ENCODE measurements at regions not wholly inside any gene's neighbourhood (a gene's known extent, or its start where the extent isn't known, plus 50 kb on each side); places are given as distances from the start of the nearest gene placed in this dataset.

DNA sequence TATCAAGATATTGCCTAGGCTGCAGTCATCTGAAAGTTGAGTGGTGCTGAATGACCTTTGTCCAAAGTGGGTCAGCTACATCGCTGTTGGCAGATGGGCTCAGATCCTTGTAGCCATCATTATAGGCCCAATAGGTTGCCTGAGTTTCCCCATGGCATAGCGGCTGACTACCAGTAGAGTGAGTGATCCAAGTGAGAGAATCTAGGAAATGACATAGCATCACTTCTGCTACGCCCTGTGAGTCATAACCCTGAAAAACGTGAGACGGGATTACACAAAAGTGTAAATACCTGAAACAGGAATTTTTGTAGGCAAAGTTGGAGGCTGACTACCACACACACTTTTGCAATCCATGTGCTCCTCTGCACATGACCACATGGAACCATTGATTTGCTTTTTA, 273.3 kb downstream of the RPL10L start:
- H3K4me1 ChIP-seq (ENCODE audit: control insufficient read depth, insufficient read depth, low read length) = no peaks in the 10 kb centered on the region
- H3K27me3 ChIP-seq (ENCODE audit: control insufficient read depth, insufficient read depth, low read length) = no peaks in the 10 kb centered on the region
- H3K27ac ChIP-seq (ENCODE audit: low read length) = no peak overlapping the region
- no peak overlapping the region for H3K4me3 ChIP-seq (ENCODE audit: low read length)
- no peaks in the 10 kb centered on the region for H3K9me3 ChIP-seq (replicated peaks; ENCODE audit: control insufficient read depth, low read depth, low read length)
- no peaks in the 10 kb centered on the region for H3K36me3 ChIP-seq (ENCODE audit: control insufficient read depth, insufficient read depth, low read length)
- DNase-seq = no peak
- 90% methylated on average over 3 of the region's 5 CpGs for WGBS (ENCODE audit: insufficient coverage)

DNA sequence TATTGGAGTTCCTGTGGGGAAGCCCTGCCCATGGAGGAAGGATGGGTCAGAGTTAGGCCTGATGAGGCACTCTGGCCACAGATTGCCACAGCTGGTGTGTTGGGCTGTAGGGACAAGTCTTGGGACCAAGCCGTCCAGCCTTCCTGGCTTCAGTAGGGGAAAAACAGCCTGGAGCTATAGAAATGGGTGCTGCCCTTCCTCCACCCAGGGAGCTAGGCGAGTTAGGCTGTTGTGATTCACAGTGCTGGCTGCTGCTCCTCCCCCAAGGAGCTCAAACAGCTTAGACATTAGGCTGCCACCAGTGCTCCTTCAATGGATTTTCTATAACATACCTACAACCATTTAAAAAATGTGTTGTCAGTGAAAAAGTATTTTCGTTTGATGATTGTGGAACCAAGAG, 274.3 kb downstream of the RPL10L start:
- 45% methylated on average over 2 of the region's 3 CpGs for WGBS (ENCODE audit: insufficient coverage)
- DNase-seq = no peak
- no peaks in the 10 kb centered on the region for H3K36me3 ChIP-seq (ENCODE audit: control insufficient read depth, insufficient read depth, low read length)
- H3K9me3 ChIP-seq (replicated peaks; ENCODE audit: control insufficient read depth, low read depth, low read length) = no peaks in the 10 kb centered on the region
- H3K4me1 ChIP-seq (ENCODE audit: control insufficient read depth, insufficient read depth, low read length) = no peaks in the 10 kb centered on the region
- no peak overlapping the region for H3K4me3 ChIP-seq (ENCODE audit: low read length)
- H3K27ac ChIP-seq (ENCODE audit: low read length) = no peak overlapping the region
- no peaks in the 10 kb centered on the region for H3K27me3 ChIP-seq (ENCODE audit: control insufficient read depth, insufficient read depth, low read length)

DNA sequence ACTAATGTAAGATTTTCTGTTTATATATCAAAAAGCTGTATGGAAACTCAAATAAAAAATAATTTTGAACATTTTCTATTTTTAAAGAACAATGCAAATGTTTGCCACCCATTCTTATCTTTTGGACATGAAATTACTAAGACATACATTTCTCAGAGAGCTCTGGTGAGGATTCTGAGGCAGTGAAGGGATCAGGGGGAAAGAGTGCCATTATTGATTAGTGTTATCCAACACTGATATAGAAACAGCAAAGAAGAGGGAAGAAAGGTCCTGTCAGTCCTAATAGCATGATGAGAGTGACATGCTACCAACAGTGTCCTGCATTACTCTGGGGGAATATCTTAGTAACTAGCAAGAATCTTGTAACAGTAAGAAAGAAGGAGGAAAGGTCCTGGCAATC, 282.2 kb downstream of the RPL10L start:
- Histone ChIP-seq H3K9me3 (replicated peaks; ENCODE audit: control insufficient read depth, low read depth, low read length) (no peaks in the 10 kb centered on the region), H3K4me3 (ENCODE audit: low read length) (no peak overlapping the region), H3K27ac (ENCODE audit: low read length) (no peak overlapping the region), H3K4me1 (ENCODE audit: control insufficient read depth, insufficient read depth, low read length) (no peaks in the 10 kb centered on the region), H3K27me3 (ENCODE audit: control insufficient read depth, insufficient read depth, low read length) (no peaks in the 10 kb centered on the region), H3K36me3 (ENCODE audit: control insufficient read depth, insufficient read depth, low read length) (no peaks in the 10 kb centered on the region)
- no peak for DNase-seq

DNA sequence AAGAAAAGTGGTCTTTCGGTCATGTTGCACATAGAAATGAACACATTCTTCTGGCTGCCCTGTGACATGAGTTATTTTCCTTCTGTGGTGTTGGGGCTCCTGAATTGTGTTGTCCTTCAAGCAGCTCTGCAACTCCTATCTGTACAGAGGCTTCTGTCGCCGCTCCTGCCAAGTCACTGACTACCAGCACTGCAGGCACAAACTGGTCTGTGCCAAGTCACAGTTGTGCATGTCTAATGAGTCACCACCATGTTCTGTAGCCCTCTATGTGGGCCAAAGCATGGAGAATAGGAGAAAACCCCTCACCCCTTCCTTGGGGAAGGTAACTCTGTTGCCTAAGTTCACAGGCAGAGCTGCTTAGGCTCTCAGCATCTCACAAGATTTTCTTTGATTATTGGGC, 283.3 kb downstream of the RPL10L start:
- no peaks in the 10 kb centered on the region for H3K9me3 ChIP-seq (replicated peaks; ENCODE audit: control insufficient read depth, low read depth, low read length)
- no peak overlapping the region for H3K27ac ChIP-seq (ENCODE audit: low read length)
- no peak for DNase-seq
- WGBS (ENCODE audit: insufficient coverage) = 44% methylated on average over 2 of the region's 3 CpGs
- H3K4me3 ChIP-seq (ENCODE audit: low read length) = no peak overlapping the region
- no peaks in the 10 kb centered on the region for H3K27me3 ChIP-seq (ENCODE audit: control insufficient read depth, insufficient read depth, low read length)
- no peaks in the 10 kb centered on the region for H3K4me1 ChIP-seq (ENCODE audit: control insufficient read depth, insufficient read depth, low read length)
- H3K36me3 ChIP-seq (ENCODE audit: control insufficient read depth, insufficient read depth, low read length) = no peaks in the 10 kb centered on the region

DNA sequence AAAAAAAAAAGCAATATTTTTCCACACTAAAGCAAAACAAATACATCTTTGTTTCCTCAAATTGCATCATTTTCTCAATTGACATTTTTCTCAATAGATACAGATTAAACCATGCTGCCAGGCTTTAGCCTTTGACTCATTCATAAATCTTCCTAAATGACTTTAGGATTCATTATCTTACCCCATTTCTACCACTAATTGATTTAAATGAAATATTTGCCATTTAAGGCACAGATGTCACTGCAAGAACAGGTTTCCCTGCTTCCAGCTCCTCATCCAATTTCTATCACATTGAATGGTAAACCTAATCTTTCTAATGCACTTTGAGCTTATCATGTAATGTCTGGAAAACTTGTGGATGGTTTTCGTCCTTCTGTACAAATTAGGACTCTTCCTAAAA, 298.7 kb downstream of the RPL10L start:
- Histone ChIP-seq H3K9me3 (replicated peaks; ENCODE audit: control insufficient read depth, low read depth, low read length) (no peaks in the 10 kb centered on the region), H3K36me3 (ENCODE audit: control insufficient read depth, insufficient read depth, low read length) (no peaks in the 10 kb centered on the region), H3K27me3 (ENCODE audit: control insufficient read depth, insufficient read depth, low read length) (no peaks in the 10 kb centered on the region), H3K4me3 (ENCODE audit: low read length) (no peak overlapping the region), H3K27ac (ENCODE audit: low read length) (no peak overlapping the region), H3K4me1 (ENCODE audit: control insufficient read depth, insufficient read depth, low read length) (no peaks in the 10 kb centered on the region)
- DNase-seq = no peak
- WGBS (ENCODE audit: insufficient coverage) = no CpG with 5 or more reads among the region's 1 CpG

DNA sequence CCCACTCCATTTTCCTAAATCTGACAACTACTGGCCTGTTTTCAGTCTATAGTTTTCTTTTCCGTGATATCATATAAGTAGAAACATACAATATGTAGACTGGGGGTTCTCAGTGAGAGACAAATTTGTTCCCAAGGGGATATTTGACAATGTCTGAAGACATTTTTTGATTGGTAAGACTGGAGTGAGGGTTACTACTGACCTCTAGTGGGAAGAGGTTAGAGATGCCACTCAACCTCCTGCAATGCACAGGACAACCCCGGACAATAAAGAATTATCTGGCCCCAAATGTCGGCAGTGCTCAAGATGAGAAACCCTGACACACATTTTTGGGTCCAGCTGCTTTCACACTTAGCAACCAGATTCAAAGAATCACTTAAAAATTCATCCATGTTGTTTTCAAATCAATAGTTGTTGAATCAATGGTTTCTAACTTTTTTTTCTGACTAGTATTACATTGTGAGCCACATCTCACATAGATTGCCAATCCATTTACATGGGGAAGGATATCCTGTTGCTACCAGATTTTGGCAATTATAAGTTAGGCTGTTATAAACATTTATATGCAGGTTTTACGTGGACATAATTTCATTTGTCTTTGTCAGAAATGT, 307.1 kb downstream of the RPL10L start:
- H3K9me3 ChIP-seq (replicated peaks; ENCODE audit: control insufficient read depth, low read depth, low read length) = no peaks in the 10 kb centered on the region
- no peak overlapping the region for H3K4me3 ChIP-seq (ENCODE audit: low read length)
- H3K36me3 ChIP-seq (ENCODE audit: control insufficient read depth, insufficient read depth, low read length) = no peaks in the 10 kb centered on the region
- DNase-seq = no peak
- WGBS (ENCODE audit: insufficient coverage) = 48% methylated on average over 2 of the region's 4 CpGs
- no peak overlapping the region for H3K27ac ChIP-seq (ENCODE audit: low read length)
- no peaks in the 10 kb centered on the region for H3K4me1 ChIP-seq (ENCODE audit: control insufficient read depth, insufficient read depth, low read length)
- H3K27me3 ChIP-seq (ENCODE audit: control insufficient read depth, insufficient read depth, low read length) = no peaks in the 10 kb centered on the region

DNA sequence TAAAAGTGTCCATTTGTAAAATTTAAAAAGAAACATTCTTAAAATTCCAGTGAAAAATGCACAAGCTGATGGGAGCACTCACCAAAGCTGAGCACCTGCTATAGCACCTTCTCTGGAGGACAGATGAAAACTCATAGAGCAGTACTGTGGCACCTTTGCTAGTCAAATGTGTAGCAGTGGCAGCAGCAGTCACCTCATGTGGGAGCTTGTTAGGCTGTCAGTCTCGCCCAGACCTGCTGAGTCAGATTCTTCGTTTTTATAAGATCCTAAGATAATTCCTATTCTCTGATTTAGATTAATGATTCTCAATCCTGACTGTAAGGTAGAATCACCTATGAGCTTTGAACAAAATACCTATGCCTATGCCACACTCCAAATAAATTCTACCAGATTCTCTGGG, 325.8 kb downstream of the RPL10L start:
- WGBS (ENCODE audit: insufficient coverage) = no CpG with 5 or more reads among the region's 2 CpGs

DNA sequence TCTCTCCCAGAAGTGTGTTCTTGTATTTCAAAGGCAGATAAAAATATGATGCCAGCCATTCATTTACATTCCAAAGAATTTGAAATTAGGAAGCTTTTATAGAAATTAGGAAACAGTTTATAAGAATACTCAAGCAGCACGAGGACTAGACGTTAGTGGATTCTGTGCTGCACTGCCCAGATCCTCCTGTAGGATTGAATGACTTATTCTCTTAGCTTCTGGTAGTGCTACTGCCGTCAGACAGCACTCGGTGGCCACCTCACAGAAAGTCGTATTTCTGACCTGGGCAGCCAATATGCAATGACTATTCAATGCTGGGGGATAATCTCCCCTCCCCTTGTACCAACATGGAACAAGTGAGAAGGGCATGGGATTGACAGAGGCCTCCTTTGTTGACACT, 326.4 kb downstream of the RPL10L start:
- Histone ChIP-seq H3K9me3 (replicated peaks; ENCODE audit: control insufficient read depth, low read depth, low read length) (no peaks in the 10 kb centered on the region), H3K27me3 (ENCODE audit: control insufficient read depth, insufficient read depth, low read length) (no peaks in the 10 kb centered on the region), H3K27ac (ENCODE audit: low read length) (no peak overlapping the region), H3K4me3 (ENCODE audit: low read length) (no peak overlapping the region), H3K4me1 (ENCODE audit: control insufficient read depth, insufficient read depth, low read length) (no peaks in the 10 kb centered on the region), H3K36me3 (ENCODE audit: control insufficient read depth, insufficient read depth, low read length) (no peaks in the 10 kb centered on the region)
- no peak for DNase-seq
- no CpG with 5 or more reads among the region's 5 CpGs for WGBS (ENCODE audit: insufficient coverage)

More for the DNA sequence above, 325.8 kb downstream of the RPL10L start:
- no peak overlapping the region for H3K27ac ChIP-seq (ENCODE audit: low read length)
- no peaks in the 10 kb centered on the region for H3K9me3 ChIP-seq (replicated peaks; ENCODE audit: control insufficient read depth, low read depth, low read length)
- no peaks in the 10 kb centered on the region for H3K27me3 ChIP-seq (ENCODE audit: control insufficient read depth, insufficient read depth, low read length)
- no peak for DNase-seq
- no peaks in the 10 kb centered on the region for H3K36me3 ChIP-seq (ENCODE audit: control insufficient read depth, insufficient read depth, low read length)
- no peaks in the 10 kb centered on the region for H3K4me1 ChIP-seq (ENCODE audit: control insufficient read depth, insufficient read depth, low read length)
- H3K4me3 ChIP-seq (ENCODE audit: low read length) = no peak overlapping the region

DNA sequence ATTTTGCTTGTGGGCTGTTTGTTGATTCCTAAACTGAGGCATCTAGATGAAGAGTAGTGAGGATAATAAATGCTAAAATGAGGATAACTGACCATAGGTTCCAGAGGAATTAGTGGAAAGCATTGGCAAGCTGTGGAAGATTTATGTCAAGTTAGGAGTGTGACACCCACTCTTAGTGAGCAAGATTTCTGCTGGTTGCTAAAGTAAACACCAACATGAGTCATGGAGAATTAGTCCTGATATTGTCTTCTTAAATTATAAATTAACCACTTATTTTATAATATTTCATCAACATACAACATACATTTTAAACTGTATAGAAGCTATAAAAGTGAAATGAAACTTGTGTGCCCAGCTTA, 328.2 kb downstream of the RPL10L start:
- Histone ChIP-seq H3K27me3 (ENCODE audit: control insufficient read depth, insufficient read depth, low read length) (no peaks in the 10 kb centered on the region), H3K27ac (ENCODE audit: low read length) (no peak overlapping the region), H3K9me3 (replicated peaks; ENCODE audit: control insufficient read depth, low read depth, low read length) (no peaks in the 10 kb centered on the region), H3K4me3 (ENCODE audit: low read length) (no peak overlapping the region), H3K4me1 (ENCODE audit: control insufficient read depth, insufficient read depth, low read length) (no peaks in the 10 kb centered on the region), H3K36me3 (ENCODE audit: control insufficient read depth, insufficient read depth, low read length) (no peaks in the 10 kb centered on the region)
- no peak for DNase-seq

DNA sequence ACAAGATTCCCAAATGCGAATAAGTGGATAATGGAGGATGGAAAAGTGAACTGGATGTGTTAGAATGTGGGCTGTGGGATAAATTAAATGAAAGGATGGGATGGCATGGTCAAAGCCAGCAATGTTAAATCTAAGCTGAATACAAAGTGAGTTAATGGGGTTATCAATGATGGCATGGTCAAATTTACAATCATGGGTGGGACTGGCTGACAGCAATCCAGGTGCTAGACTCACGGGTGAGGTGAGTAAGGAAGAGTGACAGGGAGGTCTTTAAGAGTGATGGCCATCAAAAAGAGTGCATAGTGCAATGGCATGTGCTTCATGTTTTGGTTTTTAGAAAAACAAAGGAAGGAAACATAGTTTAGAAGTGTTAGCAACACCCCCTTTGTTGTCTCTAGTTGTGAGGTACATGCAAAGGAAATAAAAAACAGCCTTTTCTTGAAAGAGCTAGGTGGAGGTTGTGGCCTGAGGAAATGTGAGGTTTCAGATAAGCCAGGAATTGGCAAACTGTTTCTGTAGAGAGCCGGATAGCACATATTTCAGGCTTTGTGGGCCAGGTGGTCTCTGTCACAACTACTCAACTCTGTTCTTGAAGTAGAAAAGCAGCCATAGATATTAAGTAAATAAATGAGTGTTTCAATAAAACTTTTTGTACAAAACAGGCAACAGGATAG, 328.7 kb downstream of the RPL10L start:
- H3K36me3 ChIP-seq (ENCODE audit: control insufficient read depth, insufficient read depth, low read length) = no peaks in the 10 kb centered on the region
- H3K4me1 ChIP-seq (ENCODE audit: control insufficient read depth, insufficient read depth, low read length) = no peaks in the 10 kb centered on the region
- peak; percentile 8 for DNase-seq
- H3K27ac ChIP-seq (ENCODE audit: low read length) = no peak overlapping the region
- H3K9me3 ChIP-seq (replicated peaks; ENCODE audit: control insufficient read depth, low read depth, low read length) = no peaks in the 10 kb centered on the region
- no peak overlapping the region for H3K4me3 ChIP-seq (ENCODE audit: low read length)
- H3K27me3 ChIP-seq (ENCODE audit: control insufficient read depth, insufficient read depth, low read length) = no peaks in the 10 kb centered on the region
- WGBS (ENCODE audit: insufficient coverage) = 53% methylated on average over 2 of the region's 3 CpGs

DNA sequence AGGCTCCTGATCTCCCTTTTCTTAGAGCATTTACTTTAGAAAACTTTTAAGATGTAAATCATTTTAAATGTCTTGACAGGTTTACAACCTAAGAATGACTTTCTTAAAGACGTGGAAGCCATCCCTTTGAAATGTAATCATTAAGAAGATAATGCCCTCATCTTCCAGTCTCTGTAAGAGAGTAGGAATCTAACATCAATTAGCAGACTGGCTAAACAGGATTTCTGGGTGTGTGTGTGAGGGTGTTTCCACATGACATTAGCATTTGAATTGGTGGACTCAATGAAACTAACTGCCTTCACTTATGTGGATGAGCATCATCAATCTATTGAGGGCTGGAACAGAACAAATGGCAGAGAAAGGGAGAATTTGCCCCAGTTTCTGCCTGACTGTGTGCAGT, 329.5 kb downstream of the RPL10L start:
- Histone ChIP-seq H3K27me3 (ENCODE audit: control insufficient read depth, insufficient read depth, low read length) (no peaks in the 10 kb centered on the region), H3K4me3 (ENCODE audit: low read length) (no peak overlapping the region), H3K9me3 (replicated peaks; ENCODE audit: control insufficient read depth, low read depth, low read length) (no peaks in the 10 kb centered on the region), H3K4me1 (ENCODE audit: control insufficient read depth, insufficient read depth, low read length) (no peaks in the 10 kb centered on the region), H3K36me3 (ENCODE audit: control insufficient read depth, insufficient read depth, low read length) (no peaks in the 10 kb centered on the region), H3K27ac (ENCODE audit: low read length) (no peak overlapping the region)
- WGBS (ENCODE audit: insufficient coverage) = no CpG with 5 or more reads among the region's 1 CpG
- no peak for DNase-seq

Measured in muscle of leg (tissue), 3 donors.